ENCODE measurements at regions not wholly inside any gene's neighbourhood (a gene's known extent, or its start where the extent isn't known, plus 50 kb on each side); places are given as distances from the start of the nearest gene placed in this dataset.

DNA sequence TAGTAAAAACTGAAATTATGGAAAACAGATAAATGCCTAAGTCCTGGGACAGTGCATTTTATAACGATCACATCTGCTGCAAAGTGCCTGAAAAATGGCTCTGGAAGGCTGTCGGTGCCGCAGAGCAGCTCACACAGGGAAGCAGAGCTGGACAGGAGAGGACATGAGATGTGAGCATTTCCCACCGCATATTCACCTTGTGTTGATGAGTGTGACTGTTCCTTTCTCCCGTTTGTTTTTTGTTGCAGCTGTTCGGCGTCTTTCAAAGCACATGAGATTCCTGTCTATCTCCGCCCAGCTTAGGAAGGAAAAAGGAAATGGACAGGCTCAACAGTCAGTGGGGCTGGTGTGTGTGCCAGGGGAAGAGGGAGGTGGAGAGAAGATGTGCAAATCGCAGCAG, 164.9 kb upstream of the SEMA6A start:
- TF ChIP-seq CTCF (IDR thresholded peaks at IDR 0.05) (no peak), POLR2A (IDR thresholded peaks at IDR 0.05) (no peak)
